Muscle layer of duodenum (tissue), 2 donors: ENCODE measurements at regions not wholly inside any gene's neighbourhood (a gene's known extent, or its start where the extent isn't known, plus 50 kb on each side); places are given as distances from the start of the nearest gene placed in this dataset.

Experiments used
- H3K27ac ChIP-seq: one replicate; pipeline ENCODE4 v1.7.0; 2013; ENCODE audit warnings: mild to moderate bottlenecking, low read length
- H3K27me3 ChIP-seq: one replicate; pipeline ENCODE4 v1.7.0; 2013; ENCODE audit warnings: low read depth, mild to moderate bottlenecking, control low read depth, low read length
- H3K36me3 ChIP-seq, 2 donors: one replicate each; pipeline ENCODE4 v1.7.0; 2013; ENCODE audit warnings: low read length in 2 of 2, control low read depth in 1 of 2, mild to moderate bottlenecking in 1 of 2; ENCODE audit not compliant: insufficient read depth in 2 of 2, control insufficient read depth in 1 of 2
- H3K4me1 ChIP-seq, 2 donors: one replicate each; pipeline ENCODE4 v1.7.0; 2013; ENCODE audit warnings: low read length in 2 of 2, mild to moderate bottlenecking in 2 of 2, control low read depth in 1 of 2, moderate library complexity in 1 of 2; ENCODE audit not compliant: insufficient read depth in 2 of 2, control insufficient read depth in 1 of 2
- H3K4me3 ChIP-seq, 2 donors: one replicate each; pipeline ENCODE4 v1.7.0; 2013; ENCODE audit warnings: low read length in 2 of 2, low read depth in 1 of 2, mild to moderate bottlenecking in 1 of 2
- H3K9me3 ChIP-seq, 2 donors: one replicate each; pipeline ENCODE4 v1.7.0; 2013; ENCODE audit warnings: low read length in 2 of 2, control low read depth in 1 of 2, mild to moderate bottlenecking in 1 of 2; ENCODE audit not compliant: control insufficient read depth in 1 of 2
- donor health status: healthy.

GRCh38 chr3:159817126-159817525, 171.5 kb upstream of the IL12A start:
- Histone ChIP-seq H3K27ac (no peak overlapping the region), H3K36me3 (no peaks in the 10 kb centered on the region), H3K27me3 (no peaks in the 10 kb centered on the region), H3K4me1 (peaks cover 0 to 12% of the 10 kb centered on the region in 2 donors), H3K9me3 (no peaks in the 10 kb centered on the region), H3K4me3 (no peak overlapping the region)

GRCh38 chr3:159817571-159817970, 171.1 kb upstream of the IL12A start:
- H3K27me3 ChIP-seq, result no peaks in the 10 kb centered on the region
- no peaks in the 10 kb centered on the region for H3K9me3 ChIP-seq
- H3K4me1 ChIP-seq, result peaks cover 0 to 12% of the 10 kb centered on the region in 2 donors
- no peak overlapping the region for H3K27ac ChIP-seq
- H3K4me3 ChIP-seq, result no peak overlapping the region
- H3K36me3 ChIP-seq, result no peaks in the 10 kb centered on the region

DNA sequence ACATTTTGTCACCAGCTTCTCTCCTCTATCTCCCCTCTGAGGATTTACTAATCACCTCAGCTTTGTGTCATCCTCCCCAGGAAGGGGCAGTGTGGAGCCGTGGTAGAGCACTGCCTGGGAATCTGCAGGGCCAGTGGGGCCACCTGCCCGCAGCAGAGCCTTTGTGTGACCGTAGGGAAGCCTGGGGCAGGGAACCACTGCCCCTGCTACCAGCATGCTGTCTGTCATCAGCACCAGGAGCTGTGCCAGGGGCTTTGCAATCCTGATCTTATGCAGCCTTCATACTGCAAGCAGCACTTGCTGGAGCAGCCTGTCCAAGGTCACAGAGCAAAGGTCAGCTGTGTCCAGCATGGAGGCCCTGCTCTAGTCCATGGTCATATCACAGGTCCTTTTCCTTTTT, 170.2 kb upstream of the IL12A start:
- H3K36me3 ChIP-seq, result no peaks in the 10 kb centered on the region
- H3K27me3 ChIP-seq, result no peaks in the 10 kb centered on the region
- no peak overlapping the region for H3K4me3 ChIP-seq
- H3K9me3 ChIP-seq, result no peaks in the 10 kb centered on the region
- H3K27ac ChIP-seq, result no peak overlapping the region
- peaks cover 0 to 12% of the 10 kb centered on the region in 2 donors for H3K4me1 ChIP-seq

DNA sequence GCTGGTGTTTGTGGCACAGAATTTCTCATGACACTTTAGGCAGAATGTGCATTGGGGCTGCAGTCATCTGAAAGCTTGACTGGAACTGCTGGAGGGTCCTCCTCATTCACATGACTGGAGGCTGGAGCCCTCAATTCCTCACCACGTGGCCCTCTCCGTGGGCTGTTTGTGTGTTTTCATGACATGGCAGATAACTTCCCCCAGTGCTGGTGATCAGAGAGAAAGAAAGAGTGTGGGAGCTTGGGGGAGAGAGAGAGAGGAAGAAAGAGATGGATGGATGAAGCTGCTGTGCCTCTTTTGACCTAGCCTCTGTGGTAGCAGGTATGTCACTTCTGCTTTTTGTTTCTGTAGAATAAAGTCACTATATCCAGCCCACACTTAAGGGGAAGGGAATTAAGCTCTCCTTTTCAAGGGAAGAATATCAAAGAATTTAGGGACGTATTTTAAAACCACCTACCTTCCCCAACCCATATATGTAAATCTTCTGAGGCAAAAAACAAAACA, 169.6 kb upstream of the IL12A start:
- H3K4me3 ChIP-seq, result no peak overlapping the region
- H3K27me3 ChIP-seq, result no peaks in the 10 kb centered on the region
- no peak overlapping the region for H3K27ac ChIP-seq

DNA sequence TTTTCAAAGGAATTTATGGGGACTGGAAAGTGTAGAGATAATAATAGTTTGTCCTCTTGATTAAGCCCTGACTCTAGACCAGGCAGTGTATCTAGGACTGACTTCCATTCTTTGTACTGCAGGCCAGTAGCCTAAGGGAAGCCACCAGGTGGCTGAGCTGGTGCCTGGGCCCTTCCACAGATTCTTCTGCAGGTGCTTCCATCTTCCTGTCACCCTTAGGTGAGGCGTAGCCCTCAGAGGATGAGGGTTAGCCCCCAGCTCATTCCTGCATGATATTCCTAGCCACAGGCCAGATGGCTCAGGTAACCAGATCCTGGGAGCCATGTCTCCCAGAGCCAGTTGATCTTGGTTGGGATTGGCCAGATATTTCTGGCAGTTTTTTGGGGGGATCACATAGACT, 169.0 kb upstream of the IL12A start:
- Histone ChIP-seq H3K9me3 (no peaks in the 10 kb centered on the region), H3K4me3 (no peak overlapping the region), H3K36me3 (no peaks in the 10 kb centered on the region), H3K4me1 (peaks cover 0 to 20% of the 10 kb centered on the region in 2 donors), H3K27me3 (no peaks in the 10 kb centered on the region), H3K27ac (no peak overlapping the region)

More for the DNA sequence above, 169.6 kb upstream of the IL12A start:
- Histone ChIP-seq H3K36me3 (no peaks in the 10 kb centered on the region), H3K9me3 (no peaks in the 10 kb centered on the region), H3K4me1 (peaks cover 0 to 13% of the 10 kb centered on the region in 2 donors)

DNA sequence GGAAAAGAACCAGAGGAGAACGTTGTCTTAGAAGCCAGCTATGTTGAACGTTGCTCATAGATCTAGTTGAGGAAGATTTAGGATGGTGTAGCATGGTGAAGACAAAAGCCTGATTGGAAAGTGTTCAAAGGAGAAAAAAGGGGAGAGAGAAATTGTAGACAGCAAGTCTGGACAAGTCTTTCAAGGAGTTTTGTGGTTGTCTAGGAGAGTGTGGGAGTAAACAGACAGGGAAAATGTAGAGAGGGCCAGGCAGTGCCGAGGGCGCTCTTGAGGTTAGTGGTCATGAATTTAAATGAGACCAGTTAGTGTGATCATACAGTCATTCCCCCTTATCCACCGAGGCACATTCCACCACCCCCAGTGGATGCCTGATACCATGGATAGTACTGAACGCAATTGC, 167.5 kb upstream of the IL12A start:
- no peak overlapping the region for H3K4me3 ChIP-seq
- H3K27ac ChIP-seq, result no peak overlapping the region
- H3K9me3 ChIP-seq, result no peaks in the 10 kb centered on the region
- H3K36me3 ChIP-seq, result no peaks in the 10 kb centered on the region
- H3K27me3 ChIP-seq, result no peaks in the 10 kb centered on the region
- peaks cover 0 to 26% of the 10 kb centered on the region in 2 donors for H3K4me1 ChIP-seq

- H3K4me3 ChIP-seq, result no peak overlapping the region
- no peaks in the 10 kb centered on the region for H3K27me3 ChIP-seq
- no peaks in the 10 kb centered on the region for H3K36me3 ChIP-seq
- H3K9me3 ChIP-seq, result no peaks in the 10 kb centered on the region
- peaks cover 0 to 26% of the 10 kb centered on the region in 2 donors for H3K4me1 ChIP-seq
- no peak overlapping the region for H3K27ac ChIP-seq
Measured at GRCh38 chr3:159821736-159822135, 166.9 kb upstream of the IL12A start.

DNA sequence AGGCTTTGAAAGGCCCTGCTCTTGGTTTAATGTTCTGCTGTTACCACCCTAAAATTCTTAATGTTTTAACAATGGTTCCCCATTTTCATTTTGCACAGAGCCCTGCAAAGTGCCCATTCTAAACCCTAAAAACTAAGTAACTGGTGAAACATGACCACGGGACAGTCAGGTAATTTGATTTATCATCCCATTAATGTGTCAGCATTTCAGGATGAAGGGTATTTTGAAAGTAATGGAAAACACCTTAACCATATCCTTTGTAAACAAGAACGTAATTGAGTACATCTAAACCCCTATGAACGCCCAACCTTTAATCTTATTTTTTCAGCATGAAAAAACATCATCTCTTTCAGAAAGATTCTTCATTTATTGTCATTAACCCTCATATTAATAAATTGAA, 164.9 kb upstream of the IL12A start:
- Histone ChIP-seq H3K27ac (no peak overlapping the region), H3K27me3 (no peaks in the 10 kb centered on the region), H3K9me3 (no peaks in the 10 kb centered on the region), H3K36me3 (no peaks in the 10 kb centered on the region), H3K4me3 (no peak overlapping the region), H3K4me1 (peaks cover 0 to 22% of the 10 kb centered on the region in 2 donors)

DNA sequence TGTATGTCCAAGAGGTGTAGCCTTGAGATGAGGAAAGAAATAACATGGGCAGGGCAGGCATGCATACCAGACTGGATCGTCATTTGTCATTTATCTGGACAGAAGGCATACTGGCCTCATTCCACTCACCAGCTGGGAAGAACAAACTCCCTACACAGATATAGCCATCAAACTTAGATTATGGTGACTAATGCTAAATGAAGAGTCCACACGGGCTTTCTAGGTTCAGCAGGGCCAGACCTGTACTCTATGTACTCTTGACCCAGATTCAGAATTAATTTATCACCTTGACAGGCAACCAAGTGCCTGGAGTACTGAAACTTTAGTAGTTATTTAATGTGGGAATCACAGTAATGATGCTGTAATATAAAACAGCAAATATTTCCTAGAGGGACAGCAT, 164.3 kb upstream of the IL12A start:
- H3K27me3 ChIP-seq, result no peaks in the 10 kb centered on the region
- no peaks in the 10 kb centered on the region for H3K9me3 ChIP-seq
- H3K4me1 ChIP-seq, result peaks cover 3 to 26% of the 10 kb centered on the region in 2 donors
- no peak overlapping the region for H3K27ac ChIP-seq
- H3K4me3 ChIP-seq, result no peak overlapping the region
- H3K36me3 ChIP-seq, result no peaks in the 10 kb centered on the region

- H3K4me3 ChIP-seq, result no peak overlapping the region
- no peak overlapping the region for H3K27ac ChIP-seq
- peaks cover 9 to 28% of the 10 kb centered on the region in 2 donors for H3K4me1 ChIP-seq
- no peaks in the 10 kb centered on the region for H3K9me3 ChIP-seq
- no peaks in the 10 kb centered on the region for H3K36me3 ChIP-seq
- no peaks in the 10 kb centered on the region for H3K27me3 ChIP-seq
Measured at GRCh38 chr3:159825216-159825854, 163.3 kb upstream of the IL12A start.

DNA sequence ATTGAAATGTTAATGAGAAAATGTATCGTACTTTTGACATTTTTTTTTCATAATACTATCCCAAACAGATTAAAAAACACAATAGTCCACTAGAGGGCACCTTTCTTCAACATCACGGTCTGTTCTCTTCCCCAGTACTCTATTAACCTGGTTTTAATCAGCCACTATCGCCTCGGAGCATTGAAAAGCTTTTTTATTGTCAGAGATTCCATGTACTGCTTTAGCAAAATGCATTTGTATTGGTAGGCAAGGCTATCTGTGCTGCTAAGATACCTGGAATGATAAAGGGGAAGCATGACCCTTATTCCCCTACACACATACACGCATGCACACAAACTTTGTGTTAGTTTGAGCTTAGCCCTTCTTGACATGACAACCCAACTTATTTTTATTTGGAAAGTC, 160.1 kb upstream of the IL12A start:
- no peaks in the 10 kb centered on the region for H3K9me3 ChIP-seq
- H3K27ac ChIP-seq, result peak overlapping the region; percentile 26
- H3K27me3 ChIP-seq, result no peaks in the 10 kb centered on the region
- no peaks in the 10 kb centered on the region for H3K36me3 ChIP-seq
- no peak overlapping the region for H3K4me3 ChIP-seq
- H3K4me1 ChIP-seq, result peaks cover 9 to 36% of the 10 kb centered on the region in 2 donors

- no peaks in the 10 kb centered on the region for H3K9me3 ChIP-seq
- H3K4me3 ChIP-seq, result no peak overlapping the region
- peak overlapping the region; percentile 26 for H3K27ac ChIP-seq
- no peaks in the 10 kb centered on the region for H3K36me3 ChIP-seq
- peaks cover 9 to 34% of the 10 kb centered on the region in 2 donors for H3K4me1 ChIP-seq
- no peaks in the 10 kb centered on the region for H3K27me3 ChIP-seq
Measured at GRCh38 chr3:159829056-159829455, 159.6 kb upstream of the IL12A start.
